Adipocyte (in vitro differentiated cells): ENCODE measurements at regions not wholly inside any gene's neighbourhood (a gene's known extent, or its start where the extent isn't known, plus 50 kb on each side); places are given as distances from the start of the nearest gene placed in this dataset.

Experiments
- DNase-seq: peaks from one replicate; pipeline ENCODE4 v3.0.0-alpha.2; 2015; ENCODE audit warnings: low read depth
- H3K27me3 ChIP-seq: replicated peaks from 2 replicates; pipeline ENCODE4 v1.7.0; 2013; ENCODE audit warnings: mild to moderate bottlenecking, low read length, moderate library complexity; ENCODE audit not compliant: control insufficient read depth, insufficient read depth
- H3K36me3 ChIP-seq: 2 replicates; pipeline ENCODE4 v1.7.0; 2013; ENCODE audit warnings: low read length, mild to moderate bottlenecking, moderate library complexity; ENCODE audit not compliant: control insufficient read depth, insufficient read depth, severe bottlenecking
- H3K4me1 ChIP-seq: 2 replicates; pipeline ENCODE4 v1.7.0; 2013; ENCODE audit warnings: mild to moderate bottlenecking, low read length, moderate library complexity; ENCODE audit not compliant: control insufficient read depth, insufficient read depth
- H3K4me3 ChIP-seq: 2 replicates; pipeline ENCODE4 v1.7.0; 2013; ENCODE audit warnings: mild to moderate bottlenecking, low read length, moderate library complexity
- H3K9ac ChIP-seq: 2 replicates; pipeline ENCODE4 v1.7.0; 2013; ENCODE audit warnings: mild to moderate bottlenecking, low read length, moderate library complexity
- H3K9me3 ChIP-seq: 2 replicates; pipeline ENCODE4 v1.7.0; 2013; ENCODE audit warnings: mild to moderate bottlenecking, low read length, moderate library complexity; ENCODE audit not compliant: control insufficient read depth

- no peaks in the 10 kb centered on the region for H3K36me3 ChIP-seq
- H3K4me1 ChIP-seq = peaks cover 25% of the 10 kb centered on the region
- H3K9ac ChIP-seq = no peak overlapping the region
- no peak overlapping the region for H3K4me3 ChIP-seq
- no peaks in the 10 kb centered on the region for H3K27me3 ChIP-seq
- H3K9me3 ChIP-seq = no peaks in the 10 kb centered on the region
- DNase-seq = peak; percentile 27
These were observed 376.3 kb upstream of the PRMT6 start for GRCh38 chr1:106680216-106680615.

- Histone ChIP-seq H3K9me3 (no peaks in the 10 kb centered on the region), H3K4me1 (peaks cover 20% of the 10 kb centered on the region), H3K36me3 (no peaks in the 10 kb centered on the region), H3K4me3 (no peak overlapping the region), H3K9ac (no peak overlapping the region), H3K27me3 (no peaks in the 10 kb centered on the region)
- DNase-seq = no peak
These were observed 375.6 kb upstream of the PRMT6 start for GRCh38 chr1:106680776-106681344.

DNA sequence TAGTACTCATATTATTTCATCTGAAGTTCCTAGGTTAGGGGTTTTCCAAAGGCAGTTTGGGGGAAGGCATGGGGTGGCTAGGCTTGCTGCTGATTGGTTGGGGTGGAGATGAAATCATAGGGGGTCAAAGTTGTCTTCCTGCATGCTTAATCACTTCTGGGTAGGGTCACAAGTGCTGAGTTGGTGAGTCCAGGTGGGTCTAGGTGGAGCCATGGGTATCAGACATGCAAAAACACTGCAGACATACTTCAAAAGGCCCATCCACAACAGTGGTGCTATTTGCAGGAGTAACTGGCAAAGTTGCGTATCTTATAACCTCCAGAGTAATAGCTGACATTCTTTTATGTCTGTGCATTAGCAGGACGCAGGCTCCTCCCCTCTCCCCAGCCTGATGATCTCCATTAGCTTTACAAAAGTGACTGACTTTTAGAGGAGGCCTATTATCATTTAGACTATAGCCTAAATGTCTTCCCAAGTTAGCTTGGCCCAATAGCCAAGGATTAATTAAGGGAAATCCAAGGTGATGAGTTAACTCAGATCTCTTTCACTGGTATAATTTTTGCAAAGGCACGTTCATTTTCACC lies 374.4 kb upstream of the PRMT6 start:
- DNase-seq = no peak
- H3K27me3 ChIP-seq = no peaks in the 10 kb centered on the region
- H3K9me3 ChIP-seq = no peaks in the 10 kb centered on the region
- H3K36me3 ChIP-seq = no peaks in the 10 kb centered on the region
- H3K4me3 ChIP-seq = no peak overlapping the region
- no peak overlapping the region for H3K9ac ChIP-seq
- peaks cover 10% of the 10 kb centered on the region for H3K4me1 ChIP-seq

- H3K9ac ChIP-seq = no peak overlapping the region
- no peaks in the 10 kb centered on the region for H3K36me3 ChIP-seq
- no peaks in the 10 kb centered on the region for H3K27me3 ChIP-seq
- H3K4me1 ChIP-seq = no peaks in the 10 kb centered on the region
- no peak overlapping the region for H3K4me3 ChIP-seq
- H3K9me3 ChIP-seq = no peaks in the 10 kb centered on the region
- no peak for DNase-seq
These were observed 368.0 kb upstream of the PRMT6 start for GRCh38 chr1:106688446-106688845.

DNA sequence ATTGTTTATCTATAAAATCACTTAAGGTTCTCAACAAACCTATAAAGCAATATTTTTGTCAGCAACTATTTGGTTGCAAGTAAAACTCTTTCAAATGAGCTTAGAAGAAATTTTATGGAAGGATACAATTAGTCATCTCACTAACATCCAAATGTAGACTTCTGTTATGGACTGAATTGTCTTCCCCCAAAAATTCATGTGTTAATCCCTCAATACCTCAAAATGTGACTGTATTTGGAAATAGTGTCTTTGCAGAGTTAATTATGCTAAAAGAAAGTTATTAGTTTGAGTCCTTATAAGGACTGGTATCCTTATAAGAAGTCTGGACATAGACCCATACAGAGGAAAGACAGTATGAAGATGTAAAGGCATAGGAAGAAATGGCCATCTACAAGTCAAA lies 357.8 kb upstream of the PRMT6 start:
- no peaks in the 10 kb centered on the region for H3K27me3 ChIP-seq
- H3K4me3 ChIP-seq = no peak overlapping the region
- H3K4me1 ChIP-seq = peaks cover 13% of the 10 kb centered on the region
- no peak for DNase-seq
- no peaks in the 10 kb centered on the region for H3K9me3 ChIP-seq
- no peak overlapping the region for H3K9ac ChIP-seq
- H3K36me3 ChIP-seq = no peaks in the 10 kb centered on the region

DNA sequence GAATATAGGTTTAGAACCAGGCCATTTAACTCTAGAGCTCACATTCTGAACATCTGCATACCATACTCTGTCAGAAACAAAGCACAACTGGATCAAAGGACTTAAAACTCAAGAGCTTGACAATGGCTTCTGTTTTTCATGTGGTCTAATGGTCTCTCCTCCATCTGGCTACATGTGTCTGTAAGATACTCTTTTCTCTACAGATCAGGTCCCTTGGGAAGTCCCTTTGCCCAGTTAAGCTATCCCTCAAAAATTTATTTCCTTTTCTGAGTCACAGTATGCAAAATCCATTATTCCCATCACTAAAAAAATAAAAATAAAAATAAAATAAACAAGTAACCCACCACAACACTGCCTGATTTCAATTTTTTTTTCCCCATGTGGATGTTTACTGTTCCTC lies 357.0 kb upstream of the PRMT6 start:
- no peaks in the 10 kb centered on the region for H3K27me3 ChIP-seq

DNA sequence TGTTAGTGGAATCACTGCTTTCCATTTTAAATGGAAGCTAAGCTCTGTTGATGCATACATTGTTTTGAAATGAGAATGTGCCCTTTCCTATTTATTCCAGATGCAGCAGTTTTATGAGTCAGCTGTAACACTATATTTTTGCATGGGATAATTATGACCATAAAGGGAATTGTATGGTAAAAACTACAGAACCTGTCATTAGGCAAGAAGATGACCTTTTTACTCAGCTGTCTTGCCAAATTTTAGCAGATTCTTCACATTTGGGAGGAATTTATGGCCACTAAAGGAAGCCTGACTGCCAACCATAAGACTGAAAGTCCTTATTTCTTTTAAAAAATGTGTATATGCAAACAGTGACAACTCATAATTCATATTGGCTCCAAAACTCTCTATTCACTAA lies 356.3 kb upstream of the PRMT6 start:
- H3K9me3 ChIP-seq = no peaks in the 10 kb centered on the region
- H3K4me3 ChIP-seq = peak overlapping the region; percentile 51
- DNase-seq = peak; percentile 86
- H3K9ac ChIP-seq = no peak overlapping the region
- H3K27me3 ChIP-seq = no peaks in the 10 kb centered on the region
- H3K4me1 ChIP-seq = peaks cover 13% of the 10 kb centered on the region
- H3K36me3 ChIP-seq = no peaks in the 10 kb centered on the region

More for the DNA sequence above, 357.0 kb upstream of the PRMT6 start:
- DNase-seq = peak; percentile 46
- Histone ChIP-seq H3K4me3 (no peak overlapping the region), H3K4me1 (peaks cover 13% of the 10 kb centered on the region), H3K9ac (no peak overlapping the region), H3K9me3 (no peaks in the 10 kb centered on the region), H3K36me3 (no peaks in the 10 kb centered on the region)

GRCh38 chr1:106705971-106706370 lies 350.5 kb upstream of the PRMT6 start:
- Histone ChIP-seq H3K27me3 (no peaks in the 10 kb centered on the region), H3K4me1 (no peaks in the 10 kb centered on the region), H3K9me3 (no peaks in the 10 kb centered on the region), H3K9ac (no peak overlapping the region), H3K36me3 (no peaks in the 10 kb centered on the region), H3K4me3 (no peak overlapping the region)
- no peak for DNase-seq

DNA sequence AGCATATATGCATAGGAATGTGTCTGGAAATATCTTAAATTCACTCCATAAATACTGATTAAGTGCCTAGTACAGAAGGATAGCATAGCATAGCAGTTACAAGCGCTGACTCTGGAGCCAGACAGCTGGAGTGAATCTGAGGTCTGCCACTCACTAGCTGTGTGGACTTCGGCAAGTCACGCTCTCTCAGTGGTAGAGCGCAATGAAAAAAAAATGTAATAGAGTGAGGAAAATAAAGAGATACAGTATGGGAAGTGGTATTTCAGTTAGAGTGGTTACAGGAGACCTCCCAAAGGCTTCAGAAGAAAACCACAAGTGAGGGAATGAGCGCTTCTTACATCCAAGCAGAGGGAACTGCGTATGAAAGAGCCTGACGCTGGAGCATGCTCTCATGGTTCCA lies 338.9 kb upstream of the PRMT6 start:
- Histone ChIP-seq H3K4me1 (no peaks in the 10 kb centered on the region), H3K36me3 (no peaks in the 10 kb centered on the region), H3K9ac (no peak overlapping the region), H3K4me3 (no peak overlapping the region), H3K9me3 (no peaks in the 10 kb centered on the region), H3K27me3 (no peaks in the 10 kb centered on the region)
- peak; percentile 51 for DNase-seq

- Histone ChIP-seq H3K4me1 (no peaks in the 10 kb centered on the region), H3K4me3 (peak overlapping the region; percentile 66), H3K9ac (no peak overlapping the region), H3K9me3 (no peaks in the 10 kb centered on the region), H3K27me3 (no peaks in the 10 kb centered on the region), H3K36me3 (no peaks in the 10 kb centered on the region)
- peak; percentile 47 for DNase-seq
These were observed 334.7 kb upstream of the PRMT6 start for GRCh38 chr1:106721790-106722189.

DNA sequence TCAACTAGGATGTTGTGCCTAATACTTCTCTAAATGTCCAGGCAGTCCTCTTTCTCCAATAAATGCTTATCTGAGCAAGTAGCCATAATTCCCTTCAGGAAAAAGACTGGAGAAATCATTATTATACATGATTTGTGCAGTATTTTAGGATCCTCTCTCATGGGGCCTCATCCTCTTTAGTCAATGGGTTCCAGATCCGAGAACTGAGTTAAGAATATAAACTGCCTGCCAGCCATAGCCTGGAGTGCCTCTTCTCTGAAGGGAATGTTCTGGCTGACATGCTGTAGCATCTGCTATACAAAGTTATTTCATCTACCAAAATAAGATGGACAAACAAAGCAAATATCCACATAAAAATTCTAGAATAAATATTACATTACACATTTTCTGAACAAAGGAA lies 334.0 kb upstream of the PRMT6 start:
- no peak for DNase-seq
- H3K4me3 ChIP-seq = peak overlapping the region; percentile 66
- H3K27me3 ChIP-seq = no peaks in the 10 kb centered on the region
- no peak overlapping the region for H3K9ac ChIP-seq
- no peaks in the 10 kb centered on the region for H3K36me3 ChIP-seq
- no peaks in the 10 kb centered on the region for H3K4me1 ChIP-seq
- no peaks in the 10 kb centered on the region for H3K9me3 ChIP-seq

DNA sequence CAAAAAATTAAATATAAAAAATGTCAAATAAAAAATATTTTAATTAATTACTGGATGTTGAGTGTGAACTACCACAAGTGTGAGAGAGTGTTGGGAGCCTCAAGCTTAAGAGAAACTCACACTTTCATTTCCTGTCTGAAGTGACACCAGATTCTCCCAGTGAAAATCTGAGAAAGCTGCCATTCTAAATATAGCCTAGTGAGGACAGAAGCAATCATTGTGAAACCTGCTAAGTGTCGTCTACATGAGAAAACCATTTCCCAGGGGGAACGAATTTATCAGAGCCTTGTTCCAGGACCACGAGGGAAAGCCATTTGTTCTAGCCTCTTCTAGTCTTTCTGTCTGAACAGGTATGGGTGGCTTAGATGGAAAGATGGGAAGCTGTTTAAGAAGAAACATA lies 329.3 kb upstream of the PRMT6 start:
- DNase-seq = no peak
- Histone ChIP-seq H3K9ac (no peak overlapping the region), H3K4me3 (no peak overlapping the region), H3K4me1 (no peaks in the 10 kb centered on the region), H3K36me3 (no peaks in the 10 kb centered on the region), H3K9me3 (no peaks in the 10 kb centered on the region), H3K27me3 (no peaks in the 10 kb centered on the region)
